PC-3 (cell line): ENCODE measurements at regions not wholly inside any gene's neighbourhood (a gene's known extent, or its start where the extent isn't known, plus 50 kb on each side); places are given as distances from the start of the nearest gene placed in this dataset.

Source experiments
- EZH2 ChIP-seq: fragments of 300-600 bp; sonication (generic); IDR thresholded peaks from one replicate; pipeline ENCODE4 v1.6.1; 2017; ENCODE audit warnings: antibody characterized with exemption, mild to moderate bottlenecking, low read length; ENCODE audit not compliant: unreplicated experiment
- TF ChIP-seq, protein P1 (sequence below): fragments of 300-600 bp; sonication (generic); conservative IDR thresholded peaks from 2 replicates; pipeline ENCODE4 v1.5.1; 2017; ENCODE audit warnings: antibody characterized with exemption, low read depth, mild to moderate bottlenecking, low read length

DNA sequence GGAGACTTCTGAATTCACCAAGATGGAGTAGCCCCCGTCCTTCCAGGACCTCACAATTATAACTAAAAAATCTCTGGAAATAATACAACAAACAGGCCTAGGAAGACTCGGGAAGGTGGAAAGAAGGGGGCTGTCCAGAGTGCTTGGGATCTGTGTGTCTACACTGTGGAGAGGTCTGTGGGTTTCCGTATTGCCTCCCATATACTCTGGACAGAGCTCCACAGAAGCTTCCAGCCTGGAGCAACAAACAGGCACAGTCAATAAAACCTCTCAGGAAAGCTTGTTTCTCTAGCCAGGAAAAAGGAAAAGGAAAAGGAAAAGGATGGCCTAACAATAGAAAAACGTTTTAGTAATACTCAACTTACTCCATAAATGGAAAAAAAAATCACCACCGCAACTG lies 655.9 kb downstream of the DSC3 start:
- TF ChIP-seq, protein P1, sequence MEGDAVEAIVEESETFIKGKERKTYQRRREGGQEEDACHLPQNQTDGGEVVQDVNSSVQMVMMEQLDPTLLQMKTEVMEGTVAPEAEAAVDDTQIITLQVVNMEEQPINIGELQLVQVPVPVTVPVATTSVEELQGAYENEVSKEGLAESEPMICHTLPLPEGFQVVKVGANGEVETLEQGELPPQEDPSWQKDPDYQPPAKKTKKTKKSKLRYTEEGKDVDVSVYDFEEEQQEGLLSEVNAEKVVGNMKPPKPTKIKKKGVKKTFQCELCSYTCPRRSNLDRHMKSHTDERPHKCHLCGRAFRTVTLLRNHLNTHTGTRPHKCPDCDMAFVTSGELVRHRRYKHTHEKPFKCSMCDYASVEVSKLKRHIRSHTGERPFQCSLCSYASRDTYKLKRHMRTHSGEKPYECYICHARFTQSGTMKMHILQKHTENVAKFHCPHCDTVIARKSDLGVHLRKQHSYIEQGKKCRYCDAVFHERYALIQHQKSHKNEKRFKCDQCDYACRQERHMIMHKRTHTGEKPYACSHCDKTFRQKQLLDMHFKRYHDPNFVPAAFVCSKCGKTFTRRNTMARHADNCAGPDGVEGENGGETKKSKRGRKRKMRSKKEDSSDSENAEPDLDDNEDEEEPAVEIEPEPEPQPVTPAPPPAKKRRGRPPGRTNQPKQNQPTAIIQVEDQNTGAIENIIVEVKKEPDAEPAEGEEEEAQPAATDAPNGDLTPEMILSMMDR = no peak
- TF ChIP-seq EZH2 = no peak
